ENCODE measurements at regions not wholly inside any gene's neighbourhood (a gene's known extent, or its start where the extent isn't known, plus 50 kb on each side); places are given as distances from the start of the nearest gene placed in this dataset.

GRCh38 chr14:96931751-96932150, 134.6 kb downstream of the VRK1 start:
- DNase-seq = no peak

GRCh38 chr14:96934638-96935330, 137.6 kb downstream of the VRK1 start:
- no peak for DNase-seq

GRCh38 chr14:96938946-96939345, 141.8 kb downstream of the VRK1 start:
- DNase-seq = no peak

GRCh38 chr14:96940009-96940408, 142.8 kb downstream of the VRK1 start:
- DNase-seq = no peak

GRCh38 chr14:96944297-96944696, 147.1 kb downstream of the VRK1 start:
- DNase-seq = no peak

- no peak for DNase-seq
Observed at GRCh38 chr14:96945721-96946120, 148.5 kb downstream of the VRK1 start.

- DNase-seq = no peak
Observed at GRCh38 chr14:96949594-96949993, 152.4 kb downstream of the VRK1 start.

GRCh38 chr14:96951511-96951910, 154.3 kb downstream of the VRK1 start:
- DNase-seq = no peak

GRCh38 chr14:96953087-96953874, 156.1 kb downstream of the VRK1 start:
- no peak for DNase-seq

- DNase-seq = no peak
Observed at GRCh38 chr14:96953875-96954185, 156.6 kb downstream of the VRK1 start.

- DNase-seq = no peak
Observed at GRCh38 chr14:96956464-96957239, 159.5 kb downstream of the VRK1 start.

GRCh38 chr14:96958057-96958456, 160.9 kb downstream of the VRK1 start:
- no peak for DNase-seq

- DNase-seq = no peak
Observed at GRCh38 chr14:96959992-96960391, 162.8 kb downstream of the VRK1 start.

GRCh38 chr14:96960598-96961116, 163.5 kb downstream of the VRK1 start:
- DNase-seq = no peak

- no peak for DNase-seq
Observed at GRCh38 chr14:96961895-96962294, 164.7 kb downstream of the VRK1 start.

GRCh38 chr14:96962337-96962736, 165.2 kb downstream of the VRK1 start:
- no peak for DNase-seq

- no peak for DNase-seq
Observed at GRCh38 chr14:96964726-96965415, 167.7 kb downstream of the VRK1 start.

GRCh38 chr14:96965885-96966595, 168.9 kb downstream of the VRK1 start:
- no peak for DNase-seq

GRCh38 chr14:96975116-96975515, 177.9 kb downstream of the VRK1 start:
- no peak for DNase-seq

GRCh38 chr14:96978525-96979272, 181.5 kb downstream of the VRK1 start:
- DNase-seq = no peak

GRCh38 chr14:96979611-96980074, 182.5 kb downstream of the VRK1 start:
- DNase-seq = no peak
